HEK293T (cell line): ENCODE measurements at regions not wholly inside any gene's neighbourhood (a gene's known extent, or its start where the extent isn't known, plus 50 kb on each side); places are given as distances from the start of the nearest gene placed in this dataset.

Source experiments
- CTCF ChIA-PET: fragments of 350-600 bp; formaldehyde crosslinking; extraction: SDS; loops from one replicate; lab custom pipeline; 2021; ENCODE audit warnings: antibody characterized with exemption, inconsistent platforms; lab: Yijun Ruan, JAX
- POLR2A ChIA-PET: fragments of 350-600 bp; formaldehyde crosslinking; extraction: SDS; loops from one replicate; lab custom pipeline; 2020; ENCODE audit warnings: antibody characterized with exemption, inconsistent platforms; lab: Yijun Ruan, JAX
- DNase-seq: peaks from one replicate; pipeline ENCODE4 v3.0.0; 2012; ENCODE audit warnings: mixed read lengths; ENCODE audit errors: extremely low spot score
- ARNT ChIP-seq: fragments of 450-650 bp; IDR thresholded peaks from 2 replicates; pipeline ENCODE4 v1.6.1; 2017; ENCODE audit warnings: mild to moderate bottlenecking
- BHLHE40 ChIP-seq: fragments of 450-650 bp; IDR thresholded peaks from 2 replicates; pipeline ENCODE4 v1.6.1; 2016; ENCODE audit warnings: mild to moderate bottlenecking, moderate library complexity, borderline replicate concordance
- CTBP1 ChIP-seq: fragments of 450-650 bp; IDR thresholded peaks from 2 replicates; pipeline ENCODE4 v1.6.1; 2016; ENCODE audit warnings: borderline replicate concordance
- ELF4 ChIP-seq: fragments of 450-650 bp; IDR thresholded peaks from 2 replicates; pipeline ENCODE4 v1.6.1; 2017; ENCODE audit warnings: antibody characterized with exemption
- FOXA1 ChIP-seq: fragments of 450-650 bp; IDR thresholded peaks from 2 replicates; pipeline ENCODE4 v1.6.1; 2016; ENCODE audit warnings: mild to moderate bottlenecking
- FOXK2 ChIP-seq: fragments of 450-650 bp; IDR thresholded peaks from 2 replicates; pipeline ENCODE4 v1.6.1; 2016; ENCODE audit warnings: mild to moderate bottlenecking
- FOXM1 ChIP-seq: fragments of 450-650 bp; IDR thresholded peaks from 2 replicates; pipeline ENCODE4 v1.6.1; 2017; ENCODE audit warnings: mild to moderate bottlenecking, borderline replicate concordance
- HDGF ChIP-seq: fragments of 450-650 bp; IDR thresholded peaks from 2 replicates; pipeline ENCODE4 v1.6.1; 2017; ENCODE audit warnings: antibody characterized with exemption, borderline replicate concordance
- L3MBTL2 ChIP-seq: fragments of 450-650 bp; conservative IDR thresholded peaks from 2 replicates; pipeline ENCODE4 v1.6.1; 2016; ENCODE audit warnings: mild to moderate bottlenecking
- LEF1 ChIP-seq: fragments of 450-650 bp; IDR thresholded peaks from 2 replicates; pipeline ENCODE4 v1.6.1; 2017; ENCODE audit warnings: mild to moderate bottlenecking, borderline replicate concordance
- NFRKB ChIP-seq: fragments of 450-650 bp; IDR thresholded peaks from 2 replicates; pipeline ENCODE4 v1.6.1; 2016; ENCODE audit warnings: mild to moderate bottlenecking, moderate library complexity
- PKNOX1 ChIP-seq: fragments of 450-650 bp; IDR thresholded peaks from 2 replicates; pipeline ENCODE4 v1.6.1; 2016
- SP1 ChIP-seq: fragments of 450-650 bp; IDR thresholded peaks from 2 replicates; pipeline ENCODE4 v1.6.1; 2017
- SUZ12 ChIP-seq: fragments of 450-650 bp; IDR thresholded peaks from 2 replicates; pipeline ENCODE4 v1.6.1; 2016; ENCODE audit warnings: mild to moderate bottlenecking
- TARDBP ChIP-seq: fragments of 450-650 bp; IDR thresholded peaks from 2 replicates; pipeline ENCODE4 v1.6.1; 2016
- ZNF384 ChIP-seq: fragments of 450-650 bp; IDR thresholded peaks from 2 replicates; pipeline ENCODE4 v1.6.1; 2016

GRCh38 chr21:15528346-15528745 lies 201.4 kb upstream of the USP25 start:
- CTCF ChIA-PET: no interaction called here
- TF ChIP-seq NFRKB (no peak), TARDBP (no peak), BHLHE40 (no peak), ZNF384 (no peak)
- no peak for DNase-seq
- POLR2A ChIA-PET: no interaction called here

- DNase-seq: no peak
- TF ChIP-seq BHLHE40: no peak
- no peak for TF ChIP-seq PKNOX1
- TF ChIP-seq FOXA1: no peak
- ChIA-PET CTCF (interaction anchor here (1.5 kb wide), 1 partner anchor 11 kb away, joined by 4 read pairs; no protein-coding TSS in a partner anchor), POLR2A (no interaction called here)
Observed at GRCh38 chr21:15531986-15532385, 197.8 kb upstream of the USP25 start.

- DNase-seq: no peak
- no peak for TF ChIP-seq L3MBTL2
- no peak for TF ChIP-seq PKNOX1
- TF ChIP-seq BHLHE40: no peak
- no peak for TF ChIP-seq ARNT
- ChIA-PET CTCF (no interaction called here), POLR2A (no interaction called here)
Observed at GRCh38 chr21:15533618-15534017, 196.2 kb upstream of the USP25 start.

- DNase-seq: no peak
- CTCF ChIA-PET: no interaction called here
- POLR2A ChIA-PET: no interaction called here
- TF ChIP-seq FOXA1 (no peak), PKNOX1 (no peak), SP1 (no peak), L3MBTL2 (no peak), ZNF384 (no peak), TARDBP (no peak), BHLHE40 (no peak), FOXK2 (no peak), CTBP1 (no peak), FOXM1 (no peak), LEF1 (no peak), ELF4 (no peak)
Observed at GRCh38 chr21:15534450-15534886, 195.3 kb upstream of the USP25 start.

DNA sequence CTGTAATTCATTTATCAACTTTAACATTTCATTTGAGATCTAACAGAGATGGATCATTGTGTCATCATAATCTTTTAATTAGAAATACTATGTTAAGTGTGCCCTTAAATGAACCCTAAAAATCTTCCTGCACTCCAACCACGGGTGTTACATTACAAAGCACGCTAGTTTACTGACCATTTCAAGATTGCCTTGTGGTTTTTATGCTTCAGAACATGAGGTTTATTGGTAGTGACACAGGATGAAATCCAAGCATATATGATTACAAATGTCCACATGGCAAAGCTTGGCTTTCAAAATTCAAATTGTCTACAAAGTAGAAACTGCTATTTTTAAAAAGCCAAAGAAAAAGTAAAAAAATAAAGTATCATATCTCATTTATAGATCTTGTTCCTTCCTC lies 190.4 kb upstream of the USP25 start:
- ChIA-PET POLR2A (no interaction called here), CTCF (interaction anchor here (0.6 kb wide), 1 partner anchor 12 kb away, joined by 5 read pairs; no protein-coding TSS in a partner anchor)
- no peak for DNase-seq
- no peak for TF ChIP-seq FOXK2
- TF ChIP-seq NFRKB: no peak
- no peak for TF ChIP-seq BHLHE40
- no peak for TF ChIP-seq FOXM1
- no peak for TF ChIP-seq PKNOX1
- no peak for TF ChIP-seq ARNT
- TF ChIP-seq HDGF: no peak
- TF ChIP-seq LEF1: no peak
- no peak for TF ChIP-seq ELF4
- no peak for TF ChIP-seq TARDBP
- TF ChIP-seq SP1: no peak
- no peak for TF ChIP-seq L3MBTL2
- no peak for TF ChIP-seq FOXA1
- no peak for TF ChIP-seq ZNF384
- TF ChIP-seq CTBP1: no peak
- TF ChIP-seq SUZ12: no peak

DNA sequence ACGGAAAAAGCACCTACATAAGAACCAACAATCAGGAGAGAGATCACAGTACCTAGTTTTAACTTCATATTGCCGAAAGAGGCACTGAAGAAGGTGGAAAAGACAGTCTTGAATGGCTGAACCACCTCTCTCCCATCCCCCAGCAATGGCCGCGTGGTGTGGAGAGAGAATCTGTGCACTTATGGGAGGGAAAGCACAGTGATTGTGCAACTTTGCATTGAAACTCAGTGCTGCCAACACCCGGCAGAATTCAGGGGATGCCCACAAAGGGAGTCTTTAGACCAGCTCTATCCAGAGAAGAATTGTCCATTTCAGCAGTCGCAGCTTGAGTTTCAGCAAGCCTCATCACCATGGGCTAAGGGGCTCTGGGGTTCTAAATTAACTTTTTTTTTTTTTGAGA lies 186.3 kb upstream of the USP25 start:
- CTCF ChIA-PET: interaction anchor here (0.6 kb wide), 1 partner anchor 20 kb away, joined by 4 read pairs; no protein-coding TSS in a partner anchor
- DNase-seq: no peak
- TF ChIP-seq HDGF (no peak), SUZ12 (no peak), FOXA1 (no peak), SP1 (no peak), ARNT (no peak), ZNF384 (no peak), LEF1 (no peak), TARDBP (no peak), FOXM1 (no peak), NFRKB (no peak), FOXK2 (no peak), PKNOX1 (no peak), ELF4 (no peak), CTBP1 (no peak), BHLHE40 (no peak), L3MBTL2 (no peak)
- POLR2A ChIA-PET: no interaction called here
